ENCODE measurements at regions not wholly inside any gene's neighbourhood (a gene's known extent, or its start where the extent isn't known, plus 50 kb on each side); places are given as distances from the start of the nearest gene placed in this dataset.
A peak's percentile ranks its signal among the peaks of the same experiment; 100 is the strongest.

- peaks cover 4% of the 10 kb centered on the region in 2 donors for H3K36me3 ChIP-seq (ENCODE audit: control insufficient read depth in 1 of 2, insufficient read depth in 2 of 2, low read length in 1 of 2)
- ATAC-seq (ENCODE audit: low FRiP score) = no peak
- no peaks in the 10 kb centered on the region for H3K4me1 ChIP-seq (ENCODE audit: control insufficient read depth in 1 of 2, insufficient read depth in 2 of 2, low read length in 2 of 2)
- no peaks in the 10 kb centered on the region for H3K27me3 ChIP-seq (ENCODE audit: control insufficient read depth in 1 of 2, insufficient read depth in 2 of 2, low read length in 1 of 2)
- no peak overlapping the region for H3K27ac ChIP-seq (ENCODE audit: low read depth in 1 of 2, low read length in 2 of 2)
- H3K9me3 ChIP-seq (ENCODE audit: control insufficient read depth, low read length) = no peaks in the 10 kb centered on the region
- no peak for DNase-seq
- 89 to 91% methylated on average over 1 of the region's 1 CpG for WGBS, 2 donors
- no peak overlapping the region for H3K4me3 ChIP-seq (ENCODE audit: low read length in 2 of 2)
- intact Hi-C loops (cut with DNase I) = no loop called here
These were observed 50.8 kb downstream of the RBM27 start for GRCh38 chr5:146254223-146254622.

- H3K4me3 ChIP-seq (ENCODE audit: low read length in 2 of 2) = no peak overlapping the region
- no peaks in the 10 kb centered on the region for H3K27me3 ChIP-seq (ENCODE audit: control insufficient read depth in 1 of 2, insufficient read depth in 2 of 2, low read length in 1 of 2)
- H3K27ac ChIP-seq (ENCODE audit: low read depth in 1 of 2, low read length in 2 of 2) = no peak overlapping the region
- DNase-seq (no peak), ATAC-seq (ENCODE audit: low FRiP score) (no peak)
- H3K4me1 ChIP-seq (ENCODE audit: control insufficient read depth in 1 of 2, insufficient read depth in 2 of 2, low read length in 2 of 2) = no peaks in the 10 kb centered on the region
- H3K36me3 ChIP-seq (ENCODE audit: control insufficient read depth in 1 of 2, insufficient read depth in 2 of 2, low read length in 1 of 2) = peaks cover 0 to 7% of the 10 kb centered on the region in 2 donors
- intact Hi-C loops (cut with DNase I) = loop anchor here in 1 of 2 donors (5.0 kb wide), 1 partner anchor 106 kb away; no protein-coding TSS in a partner anchor
- H3K9me3 ChIP-seq (ENCODE audit: control insufficient read depth, low read length) = no peaks in the 10 kb centered on the region
These were observed 65.5 kb upstream of the POU4F3 start for GRCh38 chr5:146273109-146273508.

GRCh38 chr5:146283344-146283761 lies 55.3 kb upstream of the POU4F3 start:
- intact Hi-C loops (cut with DNase I) = no loop called here
- Histone ChIP-seq H3K27ac (ENCODE audit: low read depth in 1 of 2, low read length in 2 of 2) (peak overlapping the region; percentile 87 to 88), H3K9me3 (ENCODE audit: control insufficient read depth, low read length) (no peaks in the 10 kb centered on the region), H3K36me3 (ENCODE audit: control insufficient read depth in 1 of 2, insufficient read depth in 2 of 2, low read length in 1 of 2) (no peaks in the 10 kb centered on the region), H3K4me3 (ENCODE audit: low read length in 2 of 2) (no peak overlapping the region), H3K27me3 (ENCODE audit: control insufficient read depth in 1 of 2, insufficient read depth in 2 of 2, low read length in 1 of 2) (no peaks in the 10 kb centered on the region), H3K4me1 (ENCODE audit: control insufficient read depth in 1 of 2, insufficient read depth in 2 of 2, low read length in 2 of 2) (peaks cover 0 to 4% of the 10 kb centered on the region in 2 donors)
- ATAC-seq (ENCODE audit: low FRiP score) (no peak), DNase-seq (no peak)
- 9 to 23% methylated on average over 4 of the region's 4 CpGs for WGBS, 2 donors

GRCh38 chr5:146284016-146284415 lies 54.6 kb upstream of the POU4F3 start:
- Histone ChIP-seq H3K27ac (ENCODE audit: low read depth in 1 of 2, low read length in 2 of 2) (peak overlapping the region in 1 of 2 donors; percentile 43), H3K4me3 (ENCODE audit: low read length in 2 of 2) (no peak overlapping the region), H3K9me3 (ENCODE audit: control insufficient read depth, low read length) (no peaks in the 10 kb centered on the region), H3K36me3 (ENCODE audit: control insufficient read depth in 1 of 2, insufficient read depth in 2 of 2, low read length in 1 of 2) (no peaks in the 10 kb centered on the region), H3K27me3 (ENCODE audit: control insufficient read depth in 1 of 2, insufficient read depth in 2 of 2, low read length in 1 of 2) (no peaks in the 10 kb centered on the region), H3K4me1 (ENCODE audit: control insufficient read depth in 1 of 2, insufficient read depth in 2 of 2, low read length in 2 of 2) (peaks cover 0 to 4% of the 10 kb centered on the region in 2 donors)
- DNase-seq (no peak), ATAC-seq (ENCODE audit: low FRiP score) (no peak)
- intact Hi-C loops (cut with DNase I) = no loop called here
- 70 to 71% methylated on average over 1 of the region's 1 CpG for WGBS, 2 donors

All from aorta (tissue), 5 donors.